Left ventricle myocardium inferior (tissue), 1 donor: ENCODE measurements at regions not wholly inside any gene's neighbourhood (a gene's known extent, or its start where the extent isn't known, plus 50 kb on each side); places are given as distances from the start of the nearest gene placed in this dataset.

Experiments
- DNase-seq: peaks from one replicate; pipeline ENCODE4 v3.0.0-alpha.2; 2020
- H3K27ac ChIP-seq: fragments of 200-600 bp; replicated peaks from 2 replicates; pipeline ENCODE4 v1.8.0; 2021
- H3K27me3 ChIP-seq: fragments of 200-600 bp; 2 replicates; pipeline ENCODE4 v1.8.0; 2021; ENCODE audit warnings: low read depth
- H3K36me3 ChIP-seq: fragments of 200-600 bp; 2 replicates; pipeline ENCODE4 v1.8.0; 2021
- H3K4me1 ChIP-seq: fragments of 200-600 bp; 2 replicates; pipeline ENCODE4 v1.8.0; 2021
- H3K4me3 ChIP-seq: fragments of 200-600 bp; 2 replicates; pipeline ENCODE4 v1.8.0; 2021; ENCODE audit warnings: mild to moderate bottlenecking, moderate library complexity
- H3K9me3 ChIP-seq: fragments of 200-600 bp; replicated peaks from 2 replicates; pipeline ENCODE4 v1.8.0; 2021
- intact Hi-C: fragments of 100-400 bp; cut with micrococcal nuclease; formaldehyde crosslinking; loops from one replicate; pipeline ENCODE4 v1.11.0; 2022
- TF ChIP-seq, protein P1 (sequence below): fragments of 200-600 bp; IDR thresholded peaks from 2 replicates; pipeline ENCODE4 v1.8.0; 2021; ENCODE audit warnings: antibody characterized with exemption, mild to moderate bottlenecking, borderline replicate concordance
- donor health status: DM: no; HTN: yes; CAD: no; lungs with severe emphysema.

DNA sequence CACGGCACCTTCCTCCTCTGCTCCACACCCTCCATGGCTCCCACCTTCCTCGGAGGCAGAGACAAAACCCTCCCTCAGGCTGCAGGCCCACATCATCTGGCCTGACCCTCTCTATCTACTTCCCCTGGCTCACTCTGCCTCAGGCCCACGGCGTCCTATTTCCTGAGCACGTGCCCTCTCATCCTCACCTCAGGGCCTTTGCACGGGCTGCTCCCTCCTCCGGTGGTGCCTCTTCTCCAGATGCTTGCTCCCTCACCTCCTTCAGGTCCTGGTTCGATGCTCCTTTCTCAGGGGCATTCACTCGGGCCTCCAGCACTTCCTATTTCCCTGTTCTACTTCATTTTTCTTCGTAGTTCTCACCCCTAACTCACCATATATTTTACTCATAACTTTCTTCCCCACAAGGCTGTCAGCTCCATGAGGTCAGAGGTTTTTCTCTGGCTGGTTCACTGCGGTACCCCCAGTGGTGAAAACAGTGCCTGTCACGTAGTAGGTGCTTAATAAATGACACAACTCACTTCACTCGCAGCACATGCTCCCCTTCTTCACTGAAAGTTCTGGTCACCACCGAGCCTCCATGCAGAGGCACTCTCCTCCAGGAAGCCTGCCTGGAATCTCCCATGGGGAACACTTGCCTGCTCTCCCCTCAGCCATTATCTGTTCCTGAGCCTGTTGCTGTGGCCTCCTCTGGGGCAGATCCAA lies 130.7 kb downstream of the WNT7A start:
- DNase-seq, result no peak
- H3K27me3 ChIP-seq, result peaks cover 53% of the 10 kb centered on the region
- no peak overlapping the region for H3K4me3 ChIP-seq
- no peak overlapping the region for H3K27ac ChIP-seq
- H3K36me3 ChIP-seq, result no peaks in the 10 kb centered on the region
- H3K4me1 ChIP-seq, result no peaks in the 10 kb centered on the region
- TF ChIP-seq, protein P1, sequence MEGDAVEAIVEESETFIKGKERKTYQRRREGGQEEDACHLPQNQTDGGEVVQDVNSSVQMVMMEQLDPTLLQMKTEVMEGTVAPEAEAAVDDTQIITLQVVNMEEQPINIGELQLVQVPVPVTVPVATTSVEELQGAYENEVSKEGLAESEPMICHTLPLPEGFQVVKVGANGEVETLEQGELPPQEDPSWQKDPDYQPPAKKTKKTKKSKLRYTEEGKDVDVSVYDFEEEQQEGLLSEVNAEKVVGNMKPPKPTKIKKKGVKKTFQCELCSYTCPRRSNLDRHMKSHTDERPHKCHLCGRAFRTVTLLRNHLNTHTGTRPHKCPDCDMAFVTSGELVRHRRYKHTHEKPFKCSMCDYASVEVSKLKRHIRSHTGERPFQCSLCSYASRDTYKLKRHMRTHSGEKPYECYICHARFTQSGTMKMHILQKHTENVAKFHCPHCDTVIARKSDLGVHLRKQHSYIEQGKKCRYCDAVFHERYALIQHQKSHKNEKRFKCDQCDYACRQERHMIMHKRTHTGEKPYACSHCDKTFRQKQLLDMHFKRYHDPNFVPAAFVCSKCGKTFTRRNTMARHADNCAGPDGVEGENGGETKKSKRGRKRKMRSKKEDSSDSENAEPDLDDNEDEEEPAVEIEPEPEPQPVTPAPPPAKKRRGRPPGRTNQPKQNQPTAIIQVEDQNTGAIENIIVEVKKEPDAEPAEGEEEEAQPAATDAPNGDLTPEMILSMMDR, result no peak
- intact Hi-C loops, result no loop called here
- H3K9me3 ChIP-seq, result no peaks in the 10 kb centered on the region

DNA sequence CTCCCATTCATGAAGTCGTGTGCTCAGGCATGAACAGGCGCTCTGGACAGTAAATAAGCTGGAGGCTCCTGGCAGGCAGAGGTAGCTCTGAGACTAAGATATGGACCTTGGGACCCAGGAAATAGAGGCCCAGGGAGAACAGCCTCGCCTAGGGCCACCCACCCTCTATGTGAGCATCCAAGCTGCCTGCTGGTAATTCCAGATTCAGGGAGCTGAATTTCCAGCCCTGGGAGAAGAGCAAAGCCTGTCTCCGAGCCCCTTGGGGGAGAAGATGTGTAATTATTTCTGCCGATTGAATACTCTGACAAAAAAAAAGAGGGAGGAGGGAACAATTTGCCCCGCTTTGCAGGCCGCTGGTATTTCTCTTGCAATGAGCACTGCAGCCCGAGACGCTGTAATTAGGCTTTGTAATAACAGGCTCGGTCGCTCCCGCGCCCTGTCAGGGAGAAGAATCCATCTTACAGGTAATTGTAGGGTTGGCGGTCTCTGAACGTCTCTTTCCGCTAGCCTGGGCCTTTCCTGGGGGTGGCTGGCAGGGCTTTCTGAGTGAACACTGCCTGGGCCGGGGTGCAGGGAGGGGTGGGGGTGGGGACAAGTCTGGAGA lies 131.5 kb downstream of the WNT7A start:
- H3K9me3 ChIP-seq, result no peaks in the 10 kb centered on the region

DNA sequence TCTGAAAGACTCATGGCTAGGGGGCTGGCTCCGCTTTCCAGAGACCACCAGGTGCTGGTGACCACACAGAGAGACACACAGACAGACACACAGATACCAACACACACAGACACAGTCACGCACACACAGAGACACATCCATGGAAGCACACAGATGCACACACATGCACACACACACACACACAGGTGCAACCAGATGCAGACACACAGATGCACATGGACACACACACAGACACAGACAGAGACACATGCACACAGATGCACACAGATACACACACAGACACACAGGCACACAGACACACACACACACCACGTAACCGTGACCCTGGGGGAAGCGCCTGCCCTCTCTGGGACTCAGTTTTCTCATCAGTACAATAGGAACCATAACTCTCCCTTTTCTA lies 132.2 kb downstream of the WNT7A start:
- TF ChIP-seq, protein P1, result no peak
- no peak overlapping the region for H3K27ac ChIP-seq
- peaks cover 3% of the 10 kb centered on the region for H3K9me3 ChIP-seq
- H3K27me3 ChIP-seq, result peaks cover 62% of the 10 kb centered on the region
- no peaks in the 10 kb centered on the region for H3K36me3 ChIP-seq
- no peaks in the 10 kb centered on the region for H3K4me1 ChIP-seq
- H3K4me3 ChIP-seq, result no peak overlapping the region
- no peak for DNase-seq
- intact Hi-C loops, result no loop called here

More for the DNA sequence above, 131.5 kb downstream of the WNT7A start:
- intact Hi-C loops, result no loop called here
- no peak overlapping the region for H3K4me3 ChIP-seq
- TF ChIP-seq, protein P1, result no peak
- no peak overlapping the region for H3K27ac ChIP-seq
- DNase-seq, result no peak
- H3K4me1 ChIP-seq, result no peaks in the 10 kb centered on the region
- H3K36me3 ChIP-seq, result no peaks in the 10 kb centered on the region
- peaks cover 60% of the 10 kb centered on the region for H3K27me3 ChIP-seq

DNA sequence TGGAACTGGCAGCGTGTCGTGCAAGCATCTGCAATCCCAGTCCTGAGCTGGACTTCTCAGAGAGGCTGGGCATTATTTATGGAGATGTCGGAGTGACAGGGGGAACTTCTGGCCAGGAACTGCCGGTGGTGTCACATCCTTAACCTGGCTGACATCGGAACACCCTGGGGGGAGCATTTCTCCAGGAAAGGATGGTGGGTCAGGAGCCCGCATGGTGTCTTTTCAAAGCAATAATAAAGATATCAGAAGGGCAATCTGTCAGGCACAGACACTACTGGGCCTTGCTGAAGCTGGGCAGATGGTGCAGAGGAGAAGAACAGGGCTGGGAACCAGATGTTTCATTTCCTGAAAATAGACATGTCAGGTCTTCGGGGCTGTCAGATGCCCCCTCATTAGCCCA lies 133.5 kb downstream of the WNT7A start:
- peaks cover 62% of the 10 kb centered on the region for H3K27me3 ChIP-seq
- no peaks in the 10 kb centered on the region for H3K4me1 ChIP-seq
- H3K27ac ChIP-seq, result no peak overlapping the region
- H3K9me3 ChIP-seq, result peaks cover 14% of the 10 kb centered on the region
- no peak for DNase-seq
- TF ChIP-seq, protein P1, result no peak
- intact Hi-C loops, result no loop called here
- H3K4me3 ChIP-seq, result no peak overlapping the region
- H3K36me3 ChIP-seq, result no peaks in the 10 kb centered on the region

DNA sequence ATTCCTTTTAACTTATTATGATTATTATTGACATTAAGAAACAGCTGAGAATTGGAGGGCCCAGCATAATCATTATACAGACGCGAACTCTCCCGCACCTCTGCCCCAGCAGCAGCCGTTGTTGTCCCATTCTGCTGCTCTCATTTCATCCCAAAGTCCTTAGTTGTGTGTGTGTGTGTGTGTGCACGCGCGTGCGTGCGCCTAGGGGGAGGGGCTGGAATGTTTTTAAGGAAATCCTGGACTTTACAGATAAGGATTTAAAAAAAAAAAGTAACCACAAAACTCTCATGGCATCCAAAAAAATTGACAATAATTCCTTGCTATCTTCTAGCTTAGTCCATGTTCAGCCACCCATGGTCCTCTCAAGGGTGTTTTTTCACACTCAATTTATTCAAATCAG lies 134.2 kb downstream of the WNT7A start:
- Histone ChIP-seq H3K36me3 (no peaks in the 10 kb centered on the region), H3K4me1 (no peaks in the 10 kb centered on the region), H3K27me3 (peaks cover 69% of the 10 kb centered on the region), H3K4me3 (no peak overlapping the region), H3K27ac (no peak overlapping the region), H3K9me3 (peaks cover 21% of the 10 kb centered on the region)
- intact Hi-C loops, result no loop called here
- no peak for DNase-seq
- TF ChIP-seq, protein P1, result no peak
